Hepatocyte (in vitro differentiated cells): ENCODE measurements at regions not wholly inside any gene's neighbourhood (a gene's known extent, or its start where the extent isn't known, plus 50 kb on each side); places are given as distances from the start of the nearest gene placed in this dataset.

Source experiments
- EZH2 ChIP-seq: fragments of 200-600 bp; sonication (generic); IDR thresholded peaks from 2 replicates; pipeline ENCODE4 v1.6.1; 2016; ENCODE audit warnings: antibody characterized with exemption, mild to moderate bottlenecking, borderline replicate concordance
- EZH2phosphoT487 ChIP-seq: fragments of 200-600 bp; sonication (generic); IDR thresholded peaks from one replicate; pipeline ENCODE4 v1.6.1; 2018; ENCODE audit warnings: antibody characterized with exemption, mild to moderate bottlenecking, low read depth, moderate library complexity; ENCODE audit not compliant: unreplicated experiment, severe bottlenecking
- TF ChIP-seq, protein P1 (sequence below): fragments of 200-600 bp; sonication (generic); IDR thresholded peaks from 2 replicates; pipeline ENCODE4 v1.5.1; 2016; ENCODE audit warnings: antibody characterized with exemption, mild to moderate bottlenecking; ENCODE audit not compliant: poor library complexity

DNA sequence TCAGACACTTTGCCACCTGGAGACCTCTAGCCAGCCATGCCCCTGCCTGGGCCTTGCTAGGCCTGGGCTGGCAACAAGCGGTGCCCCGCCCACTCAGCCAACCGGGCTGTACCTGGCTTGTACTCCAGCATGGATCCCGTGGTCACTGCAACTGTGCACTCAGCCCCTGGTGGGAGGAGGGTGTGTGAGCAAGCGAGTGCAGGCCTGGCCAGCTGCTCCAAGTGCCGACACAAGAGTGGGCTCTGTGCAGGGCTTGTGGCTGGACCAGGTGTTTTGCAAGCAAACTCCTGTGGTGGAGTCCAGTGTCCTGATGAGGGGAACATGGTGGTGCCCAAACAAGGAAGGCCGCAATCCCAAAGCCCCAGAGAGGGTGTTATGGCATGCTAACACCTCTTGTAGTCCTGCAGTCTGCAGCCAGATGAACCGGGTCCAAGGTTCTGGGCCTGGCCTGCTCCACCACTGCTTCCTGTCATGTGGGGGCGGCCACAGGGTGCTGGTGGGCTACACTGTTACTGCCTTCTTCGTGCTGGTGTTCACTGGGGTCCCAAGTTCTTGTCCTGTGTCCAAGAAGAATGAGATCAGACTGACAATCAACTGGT is 60.1 kb upstream of the CD28 start:
- TF ChIP-seq, protein P1, sequence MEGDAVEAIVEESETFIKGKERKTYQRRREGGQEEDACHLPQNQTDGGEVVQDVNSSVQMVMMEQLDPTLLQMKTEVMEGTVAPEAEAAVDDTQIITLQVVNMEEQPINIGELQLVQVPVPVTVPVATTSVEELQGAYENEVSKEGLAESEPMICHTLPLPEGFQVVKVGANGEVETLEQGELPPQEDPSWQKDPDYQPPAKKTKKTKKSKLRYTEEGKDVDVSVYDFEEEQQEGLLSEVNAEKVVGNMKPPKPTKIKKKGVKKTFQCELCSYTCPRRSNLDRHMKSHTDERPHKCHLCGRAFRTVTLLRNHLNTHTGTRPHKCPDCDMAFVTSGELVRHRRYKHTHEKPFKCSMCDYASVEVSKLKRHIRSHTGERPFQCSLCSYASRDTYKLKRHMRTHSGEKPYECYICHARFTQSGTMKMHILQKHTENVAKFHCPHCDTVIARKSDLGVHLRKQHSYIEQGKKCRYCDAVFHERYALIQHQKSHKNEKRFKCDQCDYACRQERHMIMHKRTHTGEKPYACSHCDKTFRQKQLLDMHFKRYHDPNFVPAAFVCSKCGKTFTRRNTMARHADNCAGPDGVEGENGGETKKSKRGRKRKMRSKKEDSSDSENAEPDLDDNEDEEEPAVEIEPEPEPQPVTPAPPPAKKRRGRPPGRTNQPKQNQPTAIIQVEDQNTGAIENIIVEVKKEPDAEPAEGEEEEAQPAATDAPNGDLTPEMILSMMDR: no peak
- TF ChIP-seq EZH2phosphoT487: no peak
- TF ChIP-seq EZH2: no peak
